Endothelial cell of umbilical vein (primary cell): ENCODE measurements at regions not wholly inside any gene's neighbourhood (a gene's known extent, or its start where the extent isn't known, plus 50 kb on each side); places are given as distances from the start of the nearest gene placed in this dataset.

ENCODE experiments used
- BruUV-seq: library from RNA; stranded (reverse); fragments of 400-500 nt; replicated peaks from 2 replicates; lab custom pipeline; 2021; lab: Mats Ljungman, UMichigan
- CTCF ChIA-PET: fragments of 300-600, 350-600 bp; sonication (Branson Sonifier 250); formaldehyde crosslinking; loops from one replicate; lab custom pipeline; 2021; ENCODE audit warnings: antibody characterized with exemption, inconsistent platforms; lab: Charles Lee
- POLR2A ChIA-PET: fragments of 300-600, 350-600 bp; sonication (Branson Sonifier 250); formaldehyde crosslinking; loops from one replicate; lab custom pipeline; 2021; ENCODE audit warnings: antibody characterized with exemption, inconsistent platforms; lab: Charles Lee
- DNase-seq: peaks from one replicate; pipeline ENCODE4 v3.0.0-alpha.2; 2011; ENCODE audit warnings: low read depth, low spot score
- FAIRE-seq: peaks from 2 replicates; lab custom pipeline; 2011; peaks lifted over from hg19 to GRCh38; lab: Jason Lieb, UNC
- H2AFZ ChIP-seq: 2 replicates; pipeline ENCODE4 v1.6.0; 2012; ENCODE audit warnings: low read depth, low read length, control low read depth, inconsistent platforms
- H3K27ac ChIP-seq: 2 replicates; pipeline ENCODE4 v1.5.1; 2011; ENCODE audit warnings: low read depth, mild to moderate bottlenecking, control low read depth, low read length, moderate library complexity; ENCODE audit not compliant: insufficient read depth
- H3K27me3 ChIP-seq, 2 experiments: 2 replicates each; pipeline versions ENCODE4 v1.6.0 to v1.6.1; 2011; ENCODE audit warnings: low read length in 2 of 2, mixed read lengths in 1 of 2; ENCODE audit not compliant: control insufficient read depth in 2 of 2, insufficient read depth in 2 of 2
- H3K36me3 ChIP-seq, 2 experiments: 2 replicates in 1 of 2; 3 replicates in 1 of 2; pipeline ENCODE4 v1.5.1; 2011; ENCODE audit warnings: low read length in 2 of 2, mild to moderate bottlenecking in 1 of 2, moderate library complexity in 1 of 2; ENCODE audit not compliant: control insufficient read depth in 2 of 2, insufficient read depth in 2 of 2; ENCODE audit errors: extremely low read depth in 1 of 2
- H3K4me1 ChIP-seq: 3 replicates; pipeline ENCODE4 v1.5.1; 2011; ENCODE audit warnings: mild to moderate bottlenecking, low read length; ENCODE audit not compliant: control insufficient read depth, insufficient read depth; ENCODE audit errors: extremely low read depth
- H3K4me2 ChIP-seq: 2 replicates; pipeline ENCODE4 v1.6.1; 2011; ENCODE audit warnings: low read length, control low read depth, mixed read lengths; ENCODE audit not compliant: insufficient read depth
- H3K4me3 ChIP-seq, 3 experiments: fragments of 200-600 bp in 1 of 3; sonication (generic), shearing (Covaris generic) in 1 of 3; replicated peaks in 1 of 3; 2 replicates each; pipeline ENCODE4 v1.5.1; 2011 to 2016; ENCODE audit warnings: control low read depth in 3 of 3, low read length in 3 of 3, mild to moderate bottlenecking in 2 of 3, inconsistent platforms in 1 of 3, low read depth in 1 of 3, moderate library complexity in 1 of 3; ENCODE audit not compliant: insufficient read depth in 1 of 3
- H3K79me2 ChIP-seq: 2 replicates; pipeline ENCODE4 v1.6.0; 2012; ENCODE audit warnings: low read length, inconsistent platforms; ENCODE audit not compliant: control insufficient read depth, insufficient read depth
- H3K9ac ChIP-seq: replicated peaks from 2 replicates; pipeline ENCODE3; 2011; ENCODE audit warnings: low read length, control low read depth; ENCODE audit not compliant: insufficient read depth; ENCODE audit errors: extremely low read depth
- H3K9me1 ChIP-seq: replicated peaks from 3 replicates; pipeline ENCODE4 v1.6.0; 2011; ENCODE audit warnings: mild to moderate bottlenecking, low read length; ENCODE audit not compliant: control insufficient read depth, insufficient read depth; ENCODE audit errors: extremely low read depth
- H3K9me3 ChIP-seq: replicated peaks from 2 replicates; pipeline ENCODE4 v1.5.1; 2012; ENCODE audit warnings: low read length, inconsistent platforms; ENCODE audit not compliant: control insufficient read depth, insufficient read depth
- H4K20me1 ChIP-seq: replicated peaks from 2 replicates; pipeline ENCODE3; 2011; ENCODE audit warnings: mild to moderate bottlenecking, low read length; ENCODE audit not compliant: control insufficient read depth, insufficient read depth; ENCODE audit errors: extremely low read depth
- EZH2 ChIP-seq: IDR thresholded peaks from 2 replicates; pipeline ENCODE4 v1.6.1; 2012; ENCODE audit warnings: borderline replicate concordance, low read depth, mild to moderate bottlenecking, moderate library complexity, low read length, inconsistent platforms; ENCODE audit not compliant: severe bottlenecking
- FOS ChIP-seq: IDR thresholded peaks from 2 replicates; pipeline ENCODE4 v1.6.1; 2011; ENCODE audit warnings: mild to moderate bottlenecking, low read length, moderate library complexity, borderline replicate concordance; ENCODE audit not compliant: insufficient read depth
- GATA2 ChIP-seq: IDR thresholded peaks from 2 replicates; pipeline ENCODE4 v1.7.0; 2011; ENCODE audit warnings: low read depth, mild to moderate bottlenecking, moderate library complexity, mixed read lengths, low read length; ENCODE audit not compliant: insufficient read length, insufficient read depth
- JUN ChIP-seq: IDR thresholded peaks from 2 replicates; pipeline ENCODE4 v1.6.1; 2011; ENCODE audit warnings: borderline replicate concordance, low read depth; ENCODE audit not compliant: insufficient read length, insufficient read depth
- MYC ChIP-seq: IDR thresholded peaks from one replicate; pipeline ENCODE4 v1.6.1; 2011; ENCODE audit warnings: mild to moderate bottlenecking, low read depth, low read length
- POLR2A ChIP-seq: IDR thresholded peaks from 2 replicates; pipeline ENCODE4 v1.6.1; 2012; ENCODE audit warnings: low read depth, mild to moderate bottlenecking, control low read depth, low read length
- POLR2AphosphoS5 ChIP-seq: IDR thresholded peaks from 2 replicates; pipeline ENCODE4 v1.6.1; 2012; ENCODE audit warnings: low read depth, mild to moderate bottlenecking, control low read depth, low read length, moderate library complexity; ENCODE audit not compliant: insufficient read depth
- dilution Hi-C: fragments of 300-500 bp; cut with MboI; formaldehyde crosslinking; loops from one replicate; pipeline ENCODE4 v1.15.0; 2019; ENCODE audit warnings: low sequenced_read_pairs; ENCODE audit not compliant: extremely low pct_ligation_motif_present
- intact Hi-C: fragments of 100-400 bp; cut with micrococcal nuclease; formaldehyde crosslinking; loops from one replicate; pipeline ENCODE4 v1.10.0; 2022
- TF ChIP-seq, protein P1 (sequence below): IDR thresholded peaks from 2 replicates; pipeline ENCODE4 v1.6.1; 2011; ENCODE audit not compliant: insufficient read depth, insufficient read length
- TF ChIP-seq, protein P2 (sequence below), 2 donors: IDR thresholded peaks; 1 replicate in 1 of 2; 2 replicates in 1 of 2; pipeline ENCODE4 v1.5.1; 2011; ENCODE audit warnings: low read length in 2 of 2, mild to moderate bottlenecking in 2 of 2, moderate library complexity in 2 of 2, control low read depth in 1 of 2, inconsistent platforms in 1 of 2, low read depth in 1 of 2; ENCODE audit not compliant: insufficient read depth in 1 of 2; ENCODE audit errors: extremely low read depth in 1 of 2

DNA sequence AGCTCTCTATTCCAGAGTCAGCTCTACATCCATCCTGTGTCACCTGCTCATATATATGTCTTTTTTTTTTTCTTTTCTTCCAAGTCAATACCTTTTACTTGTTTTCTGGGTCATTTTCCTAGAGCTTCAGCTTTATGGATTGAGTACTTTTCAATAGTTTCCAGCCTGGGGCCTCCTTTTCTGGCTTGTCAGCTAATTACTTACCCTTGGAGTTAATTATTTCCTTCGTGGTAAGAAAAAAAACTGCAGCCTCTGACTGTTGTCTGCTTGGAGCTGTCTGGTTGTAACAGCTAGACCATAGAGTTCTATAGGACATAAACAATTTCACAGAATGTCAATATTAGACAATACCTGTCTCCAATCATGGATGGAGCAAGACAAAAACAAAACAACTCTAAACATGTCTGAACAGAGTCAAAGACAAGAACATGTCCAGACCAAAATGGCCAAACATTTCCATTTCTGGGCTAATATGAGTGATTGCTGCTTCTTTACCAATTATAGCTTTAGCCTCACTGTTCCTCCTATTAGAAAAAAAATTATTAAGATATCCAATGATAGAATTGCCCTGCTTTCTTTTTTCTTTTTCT lies 643.1 kb downstream of the SLC4A3 start:
- DNase-seq (no peak), FAIRE-seq (no peak)
- H3K4me3 ChIP-seq, result no peak overlapping the region
- H3K79me2 ChIP-seq, result no peaks in the 10 kb centered on the region
- H2AFZ ChIP-seq, result no peak overlapping the region
- intact Hi-C loops, result no loop called here
- TF ChIP-seq, protein P1, sequence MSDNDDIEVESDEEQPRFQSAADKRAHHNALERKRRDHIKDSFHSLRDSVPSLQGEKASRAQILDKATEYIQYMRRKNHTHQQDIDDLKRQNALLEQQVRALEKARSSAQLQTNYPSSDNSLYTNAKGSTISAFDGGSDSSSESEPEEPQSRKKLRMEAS, result no peak
- TF ChIP-seq JUN (no peak), GATA2 (no peak), POLR2A (no peak)
- no peaks in the 10 kb centered on the region for H3K36me3 ChIP-seq
- peaks cover 2% of the 10 kb centered on the region for H3K9me3 ChIP-seq
- no TSS peak for BruUV-seq
- H3K27me3 ChIP-seq, result no peaks in the 10 kb centered on the region
- no peak overlapping the region for H3K4me2 ChIP-seq
- no peaks in the 10 kb centered on the region for H3K4me1 ChIP-seq
- no peak overlapping the region for H3K27ac ChIP-seq
- ChIA-PET POLR2A (no interaction called here), CTCF (no interaction called here)
- H3K9me1 ChIP-seq, result no peaks in the 10 kb centered on the region
- no peaks in the 10 kb centered on the region for H4K20me1 ChIP-seq
- dilution Hi-C loops, result no loop called here
- no peak overlapping the region for H3K9ac ChIP-seq

DNA sequence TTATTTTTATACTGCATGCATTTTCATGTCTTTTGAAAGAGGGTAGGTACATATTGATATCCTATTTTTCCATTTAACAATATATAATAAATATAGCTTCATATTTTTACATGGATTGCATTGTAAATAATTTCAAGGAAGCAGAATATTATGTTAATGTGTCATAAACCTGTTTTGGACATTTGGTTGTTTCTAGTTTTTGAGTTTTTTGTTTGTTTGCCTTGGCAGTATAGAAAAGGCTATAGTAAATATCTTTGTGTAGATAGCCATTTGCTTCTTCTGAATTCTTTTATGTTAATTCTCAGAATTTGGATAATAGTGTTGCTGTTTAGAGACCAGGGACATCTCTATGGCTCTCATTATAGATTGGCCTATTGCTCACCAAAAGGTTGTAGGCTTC lies 645.2 kb downstream of the SLC4A3 start:
- Histone ChIP-seq H3K4me2 (no peak overlapping the region), H3K36me3 (no peaks in the 10 kb centered on the region), H3K4me1 (no peaks in the 10 kb centered on the region), H3K9me1 (no peaks in the 10 kb centered on the region), H3K4me3 (no peak overlapping the region), H3K27ac (no peak overlapping the region), H3K9ac (no peak overlapping the region), H3K27me3 (no peaks in the 10 kb centered on the region), H4K20me1 (no peaks in the 10 kb centered on the region), H3K79me2 (no peaks in the 10 kb centered on the region), H2AFZ (no peak overlapping the region), H3K9me3 (peaks cover 2% of the 10 kb centered on the region)
- dilution Hi-C loops (no loop called here), intact Hi-C loops (no loop called here)
- TF ChIP-seq, protein P2, sequence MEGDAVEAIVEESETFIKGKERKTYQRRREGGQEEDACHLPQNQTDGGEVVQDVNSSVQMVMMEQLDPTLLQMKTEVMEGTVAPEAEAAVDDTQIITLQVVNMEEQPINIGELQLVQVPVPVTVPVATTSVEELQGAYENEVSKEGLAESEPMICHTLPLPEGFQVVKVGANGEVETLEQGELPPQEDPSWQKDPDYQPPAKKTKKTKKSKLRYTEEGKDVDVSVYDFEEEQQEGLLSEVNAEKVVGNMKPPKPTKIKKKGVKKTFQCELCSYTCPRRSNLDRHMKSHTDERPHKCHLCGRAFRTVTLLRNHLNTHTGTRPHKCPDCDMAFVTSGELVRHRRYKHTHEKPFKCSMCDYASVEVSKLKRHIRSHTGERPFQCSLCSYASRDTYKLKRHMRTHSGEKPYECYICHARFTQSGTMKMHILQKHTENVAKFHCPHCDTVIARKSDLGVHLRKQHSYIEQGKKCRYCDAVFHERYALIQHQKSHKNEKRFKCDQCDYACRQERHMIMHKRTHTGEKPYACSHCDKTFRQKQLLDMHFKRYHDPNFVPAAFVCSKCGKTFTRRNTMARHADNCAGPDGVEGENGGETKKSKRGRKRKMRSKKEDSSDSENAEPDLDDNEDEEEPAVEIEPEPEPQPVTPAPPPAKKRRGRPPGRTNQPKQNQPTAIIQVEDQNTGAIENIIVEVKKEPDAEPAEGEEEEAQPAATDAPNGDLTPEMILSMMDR (IDR thresholded peaks at IDR 0.05; ENCODE audit: extremely low read depth in 1 of 2, insufficient read depth in 1 of 2, low read depth in 1 of 2, low read length in 2 of 2), result no peak
- TF ChIP-seq POLR2AphosphoS5 (no peak), EZH2 (no peak), JUN (no peak), POLR2A (no peak), MYC (no peak), GATA2 (no peak), FOS (no peak)
- ChIA-PET CTCF (no interaction called here), POLR2A (no interaction called here)
- BruUV-seq, result no TSS peak
- DNase-seq, result no peak
- no peak for FAIRE-seq
